ENCODE measurements at regions not wholly inside any gene's neighbourhood (a gene's known extent, or its start where the extent isn't known, plus 50 kb on each side); places are given as distances from the start of the nearest gene placed in this dataset.
A peak's percentile ranks its signal among the peaks of the same experiment; 100 is the strongest.

DNA sequence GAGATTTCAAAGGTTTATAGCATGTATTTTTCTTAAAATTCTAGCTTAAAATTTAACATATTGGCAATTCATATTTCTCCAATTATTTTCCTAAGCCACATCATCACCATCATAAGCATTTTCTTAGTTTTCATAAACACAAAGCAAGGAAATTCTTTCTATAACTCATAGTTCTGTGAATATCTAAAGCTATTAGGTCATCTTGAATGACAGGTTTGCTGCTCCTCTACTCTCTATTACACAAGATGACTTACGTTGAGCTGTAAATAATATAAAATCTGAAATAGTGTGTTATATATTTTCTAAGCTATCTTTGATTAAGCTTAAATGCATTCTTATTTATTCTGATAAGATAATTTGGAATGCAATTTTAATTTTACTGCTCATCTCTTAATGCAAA, 984.6 kb upstream of the CNTNAP5 start:
- Histone ChIP-seq H3K36me3 (ENCODE audit: control insufficient read depth, insufficient read depth, low read length) (no peaks in the 10 kb centered on the region), H3K4me1 (ENCODE audit: control insufficient read depth, insufficient read depth, low read length) (no peaks in the 10 kb centered on the region), H3K4me3 (ENCODE audit: low read depth, low read length) (no peak overlapping the region), H3K27ac (ENCODE audit: low read depth, low read length) (no peak overlapping the region), H3K9me3 (ENCODE audit: control insufficient read depth, insufficient read depth, low read length) (no peaks in the 10 kb centered on the region), H3K27me3 (ENCODE audit: control insufficient read depth, insufficient read depth, low read length) (no peaks in the 10 kb centered on the region)
- no peak for DNase-seq (ENCODE audit: low read depth in 4 of 6, low spot score in 6 of 6)
- no CpG with 5 or more reads among the region's 1 CpG for WGBS (ENCODE audit: insufficient coverage)

DNA sequence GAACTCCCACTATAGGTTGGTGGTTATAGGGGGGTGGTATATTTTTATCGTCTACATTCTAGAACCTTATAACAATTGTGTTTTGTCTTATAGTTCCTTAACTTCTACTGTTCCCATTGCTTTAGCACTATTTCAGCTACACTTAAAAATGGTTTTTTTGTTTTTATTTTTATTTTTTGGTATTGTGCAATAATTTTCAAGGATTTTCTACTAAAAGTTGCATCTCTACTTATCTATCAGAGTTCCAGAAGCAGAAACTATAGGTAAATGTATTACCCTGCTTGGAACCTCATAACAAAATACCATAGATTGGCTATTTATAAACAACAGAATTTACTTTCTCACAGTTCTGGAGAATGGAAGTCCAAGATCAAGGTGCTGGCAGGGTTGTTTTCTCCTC, 981.6 kb upstream of the CNTNAP5 start:
- Histone ChIP-seq H3K27ac (ENCODE audit: low read depth, low read length) (no peak overlapping the region), H3K36me3 (ENCODE audit: control insufficient read depth, insufficient read depth, low read length) (no peaks in the 10 kb centered on the region), H3K4me1 (ENCODE audit: control insufficient read depth, insufficient read depth, low read length) (no peaks in the 10 kb centered on the region), H3K27me3 (ENCODE audit: control insufficient read depth, insufficient read depth, low read length) (no peaks in the 10 kb centered on the region), H3K4me3 (ENCODE audit: low read depth, low read length) (no peak overlapping the region), H3K9me3 (ENCODE audit: control insufficient read depth, insufficient read depth, low read length) (no peaks in the 10 kb centered on the region)
- no peak for DNase-seq (ENCODE audit: low read depth in 4 of 6, low spot score in 6 of 6)
- no CpG with 5 or more reads among the region's 1 CpG for WGBS (ENCODE audit: insufficient coverage)

DNA sequence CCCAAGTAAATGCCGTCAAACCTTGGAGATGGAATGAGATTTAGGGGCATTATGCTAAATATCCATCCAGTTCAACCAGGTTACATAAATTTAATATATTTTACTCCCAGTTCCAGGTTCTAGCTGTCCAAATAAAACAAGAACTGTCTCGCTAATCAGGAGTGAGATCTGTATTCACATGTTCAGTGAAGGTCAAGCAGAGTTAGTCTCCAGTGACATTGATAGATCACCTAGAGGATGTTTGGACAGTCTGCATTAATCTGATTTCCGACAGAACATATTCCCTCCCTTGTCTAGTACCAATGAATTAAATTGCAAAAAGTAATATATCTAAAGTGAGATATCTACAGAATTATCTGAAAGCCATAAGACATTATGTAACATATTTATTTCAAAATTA, 979.4 kb upstream of the CNTNAP5 start:
- no CpG with 5 or more reads among the region's 3 CpGs for WGBS (ENCODE audit: insufficient coverage)
- Histone ChIP-seq H3K9me3 (ENCODE audit: control insufficient read depth, insufficient read depth, low read length) (no peaks in the 10 kb centered on the region), H3K36me3 (ENCODE audit: control insufficient read depth, insufficient read depth, low read length) (no peaks in the 10 kb centered on the region), H3K27ac (ENCODE audit: low read depth, low read length) (no peak overlapping the region), H3K27me3 (ENCODE audit: control insufficient read depth, insufficient read depth, low read length) (no peaks in the 10 kb centered on the region), H3K4me1 (ENCODE audit: control insufficient read depth, insufficient read depth, low read length) (no peaks in the 10 kb centered on the region), H3K4me3 (ENCODE audit: low read depth, low read length) (no peak overlapping the region)
- no peak for DNase-seq (ENCODE audit: low read depth in 4 of 6, low spot score in 6 of 6)

DNA sequence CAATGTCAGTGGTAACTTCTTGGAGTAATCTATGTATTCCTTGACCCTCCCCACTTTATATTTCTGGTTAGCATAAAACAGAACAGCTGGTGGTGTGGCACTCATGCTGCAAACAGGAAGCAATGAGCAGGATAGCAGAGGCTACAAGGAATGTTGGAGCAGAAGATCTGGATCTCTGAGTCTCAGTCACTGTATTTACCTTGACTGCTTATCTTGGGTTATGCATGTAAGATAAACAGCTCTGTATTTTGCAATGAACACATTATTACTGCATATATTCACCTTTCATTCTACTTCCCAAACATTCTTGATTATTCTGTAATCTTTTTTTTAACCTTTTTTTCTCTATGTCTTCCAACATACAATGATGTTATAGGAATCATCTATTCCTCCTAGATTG, 977.9 kb upstream of the CNTNAP5 start:
- no peaks in the 10 kb centered on the region for H3K27me3 ChIP-seq (ENCODE audit: control insufficient read depth, insufficient read depth, low read length)
- no peaks in the 10 kb centered on the region for H3K9me3 ChIP-seq (ENCODE audit: control insufficient read depth, insufficient read depth, low read length)
- H3K4me3 ChIP-seq (ENCODE audit: low read depth, low read length), result no peak overlapping the region
- no peaks in the 10 kb centered on the region for H3K36me3 ChIP-seq (ENCODE audit: control insufficient read depth, insufficient read depth, low read length)
- no peak overlapping the region for H3K27ac ChIP-seq (ENCODE audit: low read depth, low read length)
- H3K4me1 ChIP-seq (ENCODE audit: control insufficient read depth, insufficient read depth, low read length), result no peaks in the 10 kb centered on the region
- DNase-seq (ENCODE audit: low read depth in 4 of 6, low spot score in 6 of 6), result no peak

DNA sequence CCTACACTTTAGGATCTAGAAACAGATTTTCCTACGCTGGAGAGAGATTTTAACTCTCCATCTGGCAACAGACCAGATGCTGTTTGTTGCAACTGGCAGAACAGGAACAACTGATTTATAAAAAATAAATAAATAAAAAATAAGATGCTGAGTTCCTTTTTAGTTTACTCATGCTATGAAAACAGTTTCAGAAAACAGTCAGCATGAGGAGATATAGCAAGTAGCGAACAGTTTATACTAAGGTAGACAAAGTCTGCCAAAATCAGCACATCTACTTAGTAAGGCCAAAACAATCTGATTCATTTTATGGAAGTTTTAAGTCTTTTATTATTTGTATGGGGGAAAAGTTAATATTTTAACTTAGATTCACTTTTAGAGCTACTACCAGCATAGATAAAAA, 974.0 kb upstream of the CNTNAP5 start:
- Histone ChIP-seq H3K36me3 (ENCODE audit: control insufficient read depth, insufficient read depth, low read length) (no peaks in the 10 kb centered on the region), H3K9me3 (ENCODE audit: control insufficient read depth, insufficient read depth, low read length) (peaks cover 2% of the 10 kb centered on the region), H3K27me3 (ENCODE audit: control insufficient read depth, insufficient read depth, low read length) (no peaks in the 10 kb centered on the region), H3K27ac (ENCODE audit: low read depth, low read length) (no peak overlapping the region), H3K4me1 (ENCODE audit: control insufficient read depth, insufficient read depth, low read length) (no peaks in the 10 kb centered on the region), H3K4me3 (ENCODE audit: low read depth, low read length) (no peak overlapping the region)
- peak in 1 of 6 donors; percentile 13 for DNase-seq (ENCODE audit: low read depth in 4 of 6, low spot score in 6 of 6)
- no CpG with 5 or more reads among the region's 2 CpGs for WGBS (ENCODE audit: insufficient coverage)

DNA sequence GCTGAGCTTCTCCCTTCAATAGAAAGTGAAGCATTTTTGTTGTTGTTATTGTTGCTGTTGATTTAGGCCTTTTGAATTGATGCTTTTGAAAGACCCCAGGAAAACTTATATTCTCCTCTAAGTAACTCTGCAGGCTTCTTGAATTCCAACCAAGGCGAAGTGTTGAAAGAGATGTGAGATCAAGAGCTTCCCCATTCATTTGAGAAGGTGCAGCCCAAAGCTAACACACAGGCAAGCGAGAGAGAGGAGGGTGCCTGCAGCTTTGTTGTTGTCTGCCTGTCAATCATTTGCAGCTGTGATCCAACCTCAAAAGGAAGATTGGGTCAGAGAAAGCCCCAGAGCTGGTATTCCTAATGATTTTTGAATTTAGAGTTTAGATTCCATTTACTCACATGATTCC, 963.6 kb upstream of the CNTNAP5 start:
- H3K36me3 ChIP-seq (ENCODE audit: control insufficient read depth, insufficient read depth, low read length), result no peaks in the 10 kb centered on the region
- H3K4me1 ChIP-seq (ENCODE audit: control insufficient read depth, insufficient read depth, low read length), result no peaks in the 10 kb centered on the region
- no peak overlapping the region for H3K4me3 ChIP-seq (ENCODE audit: low read depth, low read length)
- H3K27ac ChIP-seq (ENCODE audit: low read depth, low read length), result no peak overlapping the region
- H3K27me3 ChIP-seq (ENCODE audit: control insufficient read depth, insufficient read depth, low read length), result no peaks in the 10 kb centered on the region
- no peak for DNase-seq (ENCODE audit: low read depth in 4 of 6, low spot score in 6 of 6)
- WGBS (ENCODE audit: insufficient coverage), result 57% methylated on average over 1 of the region's 2 CpGs
- peaks cover 3% of the 10 kb centered on the region for H3K9me3 ChIP-seq (ENCODE audit: control insufficient read depth, insufficient read depth, low read length)

DNA sequence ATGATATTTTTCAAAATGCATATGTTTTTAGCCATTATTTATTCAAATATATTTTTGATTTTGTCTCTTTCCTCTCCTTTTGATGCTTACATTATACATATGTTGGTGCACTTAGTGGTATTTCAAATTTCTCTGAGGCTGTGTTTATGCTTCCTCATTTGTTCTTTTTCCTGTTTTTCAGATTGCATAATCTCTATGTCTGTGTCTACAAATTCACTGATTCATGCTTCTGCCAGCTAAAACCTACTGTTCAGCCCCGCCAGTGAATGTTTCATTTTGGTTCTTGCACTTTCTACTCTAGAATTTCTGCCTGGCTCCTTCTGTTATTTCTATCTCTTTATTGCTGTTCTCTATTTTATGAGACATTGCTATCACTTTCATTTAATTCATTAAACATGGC, 951.7 kb upstream of the CNTNAP5 start:
- H3K4me1 ChIP-seq (ENCODE audit: control insufficient read depth, insufficient read depth, low read length), result no peaks in the 10 kb centered on the region
- no CpG with 5 or more reads among the region's 1 CpG for WGBS (ENCODE audit: insufficient coverage)

DNA sequence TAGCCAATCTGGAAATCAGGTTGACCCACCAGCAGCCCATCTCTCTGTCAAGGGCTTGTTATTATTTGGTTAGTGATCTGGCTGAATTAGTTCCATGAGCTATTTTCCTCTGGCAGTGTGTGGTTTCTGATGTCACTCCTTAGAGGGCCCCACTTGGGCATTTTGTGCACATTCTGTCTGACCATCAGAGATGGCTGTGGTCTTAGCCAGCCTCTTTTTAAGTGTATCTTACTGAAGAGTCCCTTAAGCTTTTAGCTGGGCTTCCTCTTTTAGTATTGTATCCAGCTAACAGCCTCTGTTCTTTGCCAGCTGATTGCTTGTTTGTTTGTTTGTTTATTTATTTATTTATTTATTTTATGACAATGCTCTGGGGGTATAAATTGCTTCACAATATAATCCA, 951.1 kb upstream of the CNTNAP5 start:
- no peak overlapping the region for H3K27ac ChIP-seq (ENCODE audit: low read depth, low read length)
- DNase-seq (ENCODE audit: low read depth in 4 of 6, low spot score in 6 of 6), result no peak
- no peaks in the 10 kb centered on the region for H3K4me1 ChIP-seq (ENCODE audit: control insufficient read depth, insufficient read depth, low read length)
- H3K9me3 ChIP-seq (ENCODE audit: control insufficient read depth, insufficient read depth, low read length), result no peaks in the 10 kb centered on the region
- H3K4me3 ChIP-seq (ENCODE audit: low read depth, low read length), result no peak overlapping the region
- no peaks in the 10 kb centered on the region for H3K36me3 ChIP-seq (ENCODE audit: control insufficient read depth, insufficient read depth, low read length)
- no peaks in the 10 kb centered on the region for H3K27me3 ChIP-seq (ENCODE audit: control insufficient read depth, insufficient read depth, low read length)

More for the DNA sequence above, 951.7 kb upstream of the CNTNAP5 start:
- H3K27ac ChIP-seq (ENCODE audit: low read depth, low read length), result no peak overlapping the region
- no peak overlapping the region for H3K4me3 ChIP-seq (ENCODE audit: low read depth, low read length)
- no peaks in the 10 kb centered on the region for H3K27me3 ChIP-seq (ENCODE audit: control insufficient read depth, insufficient read depth, low read length)
- H3K36me3 ChIP-seq (ENCODE audit: control insufficient read depth, insufficient read depth, low read length), result no peaks in the 10 kb centered on the region
- no peaks in the 10 kb centered on the region for H3K9me3 ChIP-seq (ENCODE audit: control insufficient read depth, insufficient read depth, low read length)
- DNase-seq (ENCODE audit: low read depth in 4 of 6, low spot score in 6 of 6), result no peak

DNA sequence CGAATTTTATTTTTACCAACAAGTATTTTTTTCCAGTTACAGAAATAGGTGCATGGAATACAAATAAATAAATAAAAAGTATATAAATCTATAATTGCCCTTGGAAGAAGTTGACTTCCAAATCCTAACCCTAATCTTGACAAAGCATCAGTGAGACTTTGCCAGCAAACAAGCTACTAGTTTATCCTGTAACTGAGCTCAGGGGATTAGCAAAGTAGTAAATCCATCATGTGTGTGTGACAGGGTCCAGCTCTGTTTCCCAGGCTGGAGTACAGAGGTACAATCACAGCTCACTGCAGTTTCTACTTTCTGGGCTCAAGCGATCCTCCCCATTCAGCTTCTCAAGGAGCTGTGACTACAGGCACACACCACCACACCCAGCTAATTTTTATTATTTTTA, 948.0 kb upstream of the CNTNAP5 start:
- Histone ChIP-seq H3K27me3 (ENCODE audit: control insufficient read depth, insufficient read depth, low read length) (no peaks in the 10 kb centered on the region), H3K27ac (ENCODE audit: low read depth, low read length) (no peak overlapping the region), H3K4me1 (ENCODE audit: control insufficient read depth, insufficient read depth, low read length) (no peaks in the 10 kb centered on the region), H3K36me3 (ENCODE audit: control insufficient read depth, insufficient read depth, low read length) (no peaks in the 10 kb centered on the region), H3K4me3 (ENCODE audit: low read depth, low read length) (no peak overlapping the region), H3K9me3 (ENCODE audit: control insufficient read depth, insufficient read depth, low read length) (peaks cover 5% of the 10 kb centered on the region)
- DNase-seq (ENCODE audit: low read depth in 4 of 6, low spot score in 6 of 6), result no peak
- no CpG with 5 or more reads among the region's 2 CpGs for WGBS (ENCODE audit: insufficient coverage)

DNA sequence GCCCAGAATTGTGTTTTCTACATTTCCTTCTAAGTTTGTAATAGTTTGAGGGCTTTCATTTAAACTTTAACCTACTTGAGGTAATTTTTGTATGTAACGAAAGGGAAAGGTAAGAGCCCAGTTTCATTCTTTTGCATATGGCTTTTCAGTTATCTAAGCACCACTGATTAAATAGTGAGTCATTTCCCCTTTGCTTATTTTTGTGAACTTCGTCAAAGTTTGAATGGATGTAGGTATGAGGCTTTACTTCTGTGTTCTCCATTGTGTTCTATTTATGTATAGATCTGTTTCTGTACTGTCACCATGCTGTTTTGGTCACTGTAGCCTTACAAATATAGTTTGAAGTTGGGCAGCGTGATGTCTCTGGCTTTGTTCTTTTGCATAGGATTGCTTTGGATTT, 944.8 kb upstream of the CNTNAP5 start:
- DNase-seq (ENCODE audit: low read depth in 4 of 6, low spot score in 6 of 6), result no peak
- WGBS (ENCODE audit: insufficient coverage), result no CpG with 5 or more reads among the region's 3 CpGs
- no peak overlapping the region for H3K4me3 ChIP-seq (ENCODE audit: low read depth, low read length)

DNA sequence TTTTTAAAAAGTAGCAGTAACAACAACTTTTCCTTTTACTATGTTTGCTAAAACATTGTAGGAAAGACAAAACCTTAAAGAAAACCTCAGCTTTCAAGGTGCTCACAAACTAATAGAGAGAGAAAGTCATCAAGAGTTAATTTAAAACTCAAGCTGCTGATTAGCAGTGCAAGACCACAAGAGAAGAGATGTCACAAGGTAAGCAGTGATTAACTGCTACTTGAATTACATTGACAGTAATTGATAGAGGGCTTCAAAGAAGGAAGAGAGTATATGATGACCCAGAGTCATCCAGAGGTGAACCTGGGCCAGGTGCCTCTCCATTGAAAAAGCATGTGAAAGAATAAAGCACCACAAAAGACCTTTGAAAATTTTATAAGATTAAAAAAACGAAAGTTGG, 939.6 kb upstream of the CNTNAP5 start:
- H3K4me1 ChIP-seq (ENCODE audit: control insufficient read depth, insufficient read depth, low read length), result no peaks in the 10 kb centered on the region
- no peaks in the 10 kb centered on the region for H3K9me3 ChIP-seq (ENCODE audit: control insufficient read depth, insufficient read depth, low read length)
- no peak overlapping the region for H3K4me3 ChIP-seq (ENCODE audit: low read depth, low read length)
- no peaks in the 10 kb centered on the region for H3K27me3 ChIP-seq (ENCODE audit: control insufficient read depth, insufficient read depth, low read length)
- DNase-seq (ENCODE audit: low read depth in 4 of 6, low spot score in 6 of 6), result no peak
- H3K27ac ChIP-seq (ENCODE audit: low read depth, low read length), result no peak overlapping the region
- H3K36me3 ChIP-seq (ENCODE audit: control insufficient read depth, insufficient read depth, low read length), result no peaks in the 10 kb centered on the region
- WGBS (ENCODE audit: insufficient coverage), result no CpG with 5 or more reads among the region's 1 CpG

More for the DNA sequence above, 944.8 kb upstream of the CNTNAP5 start:
- no peaks in the 10 kb centered on the region for H3K27me3 ChIP-seq (ENCODE audit: control insufficient read depth, insufficient read depth, low read length)
- H3K4me1 ChIP-seq (ENCODE audit: control insufficient read depth, insufficient read depth, low read length), result no peaks in the 10 kb centered on the region
- H3K27ac ChIP-seq (ENCODE audit: low read depth, low read length), result no peak overlapping the region
- no peaks in the 10 kb centered on the region for H3K36me3 ChIP-seq (ENCODE audit: control insufficient read depth, insufficient read depth, low read length)
- H3K9me3 ChIP-seq (ENCODE audit: control insufficient read depth, insufficient read depth, low read length), result peaks cover 5% of the 10 kb centered on the region

Data from spinal cord (tissue), 9 donors.